Colon (tissue), 2 donors: ENCODE measurements at regions not wholly inside any gene's neighbourhood (a gene's known extent, or its start where the extent isn't known, plus 50 kb on each side); places are given as distances from the start of the nearest gene placed in this dataset.

Experiments
- FAIRE-seq: peaks from 2 replicates; lab custom pipeline; 2012; peaks lifted over from hg19 to GRCh38; lab: Jason Lieb, UNC
- donor health status: control.
- donor health status: control.

DNA sequence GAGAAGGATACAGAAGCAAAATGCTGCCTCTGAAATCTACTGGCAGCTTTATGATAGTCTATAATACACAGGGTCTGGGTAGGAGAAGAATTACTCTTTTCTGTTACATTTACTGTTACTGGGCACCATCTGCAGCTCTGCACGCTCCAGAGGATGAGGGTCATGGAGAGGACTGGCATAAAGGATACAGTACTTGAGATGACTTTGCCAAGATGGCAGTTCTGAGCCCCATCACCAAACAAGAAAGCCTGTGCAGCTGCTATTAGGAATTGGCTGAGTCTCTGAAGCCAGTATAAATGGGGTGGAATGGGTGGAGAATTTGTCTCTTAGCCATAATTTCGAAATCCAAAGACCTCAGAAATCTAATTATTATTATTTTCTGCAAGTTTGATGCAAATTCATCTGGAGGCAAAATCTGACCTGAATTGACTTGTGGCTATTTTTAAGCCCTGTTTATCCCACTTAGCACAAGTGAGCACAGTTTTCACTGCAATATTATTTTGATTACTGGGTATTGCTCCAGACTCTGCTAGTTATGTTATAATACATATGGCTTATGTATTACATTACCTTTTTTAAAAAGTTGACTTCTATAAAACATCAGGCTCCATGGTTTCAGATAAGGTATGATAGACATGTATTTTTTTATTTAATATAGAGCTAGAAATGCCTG lies 579.5 kb downstream of the MBD2 start:
- FAIRE-seq, result no peak

DNA sequence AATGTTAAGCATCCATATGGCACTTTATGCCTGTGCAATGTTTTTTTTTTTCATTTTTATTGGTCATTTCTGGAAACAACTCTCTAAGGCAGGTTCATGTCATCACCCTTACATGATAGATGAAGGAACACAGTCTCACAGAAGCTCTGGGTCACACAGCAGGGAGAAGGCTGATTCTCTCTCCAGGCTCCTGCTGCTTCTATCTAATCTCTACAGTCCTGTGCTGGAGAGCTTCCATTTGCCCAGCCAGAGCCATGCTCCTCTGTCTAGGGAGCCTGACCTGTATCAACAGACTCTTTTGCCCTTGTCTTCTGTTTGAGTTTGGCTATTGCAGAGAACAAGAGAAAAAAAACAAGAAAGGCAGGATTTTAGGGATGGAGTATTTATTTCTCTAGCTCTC lies 584.8 kb downstream of the MBD2 start:
- no peak for FAIRE-seq

DNA sequence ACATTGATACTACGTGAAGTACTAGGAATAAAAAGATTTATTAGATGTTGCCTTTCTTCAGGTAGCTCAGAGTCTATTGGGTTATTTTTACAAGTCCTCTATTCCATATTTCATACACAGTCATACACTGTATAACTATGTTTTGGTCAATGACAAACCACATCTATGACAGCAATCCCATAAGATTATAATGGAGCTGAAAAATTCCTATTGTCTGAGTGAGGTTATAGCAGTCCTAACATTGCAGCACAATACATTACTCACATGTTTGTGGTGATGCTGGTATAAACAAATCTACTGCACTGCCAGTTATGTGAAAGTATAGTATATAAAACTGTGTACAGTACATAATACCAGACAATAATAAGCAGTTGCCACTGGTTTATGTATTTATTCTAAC lies 595.1 kb downstream of the MBD2 start:
- no peak for FAIRE-seq

DNA sequence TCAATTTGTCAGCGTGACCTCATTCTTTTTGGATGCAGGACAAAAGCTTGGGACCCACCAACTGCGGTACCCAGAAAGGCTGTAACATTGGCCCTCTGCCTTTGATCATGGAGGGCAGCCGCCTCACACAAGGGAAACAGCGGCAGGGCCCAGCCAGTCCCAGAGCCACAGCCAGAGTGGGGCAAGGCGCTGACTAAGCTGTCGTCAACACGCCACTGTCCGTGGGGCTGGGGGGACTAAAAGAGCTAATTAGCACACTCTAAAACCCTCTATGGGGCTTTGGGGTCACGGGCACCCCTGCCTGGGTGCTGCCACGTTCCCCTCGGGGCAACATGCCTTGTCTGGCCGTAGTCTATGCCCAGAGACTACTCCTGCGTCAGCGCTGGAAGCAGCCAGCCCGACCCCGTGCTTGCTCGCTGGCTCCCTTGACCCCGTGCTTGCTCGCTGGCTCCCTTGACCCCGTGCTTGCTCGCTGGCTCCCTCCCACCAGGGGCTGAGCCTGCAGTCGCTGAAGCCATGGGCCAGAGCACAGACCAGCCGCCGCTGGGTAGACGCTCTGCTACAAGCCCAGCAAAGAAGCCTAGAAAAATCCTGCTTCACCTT lies 598.4 kb downstream of the MBD2 start:
- no peak for FAIRE-seq

DNA sequence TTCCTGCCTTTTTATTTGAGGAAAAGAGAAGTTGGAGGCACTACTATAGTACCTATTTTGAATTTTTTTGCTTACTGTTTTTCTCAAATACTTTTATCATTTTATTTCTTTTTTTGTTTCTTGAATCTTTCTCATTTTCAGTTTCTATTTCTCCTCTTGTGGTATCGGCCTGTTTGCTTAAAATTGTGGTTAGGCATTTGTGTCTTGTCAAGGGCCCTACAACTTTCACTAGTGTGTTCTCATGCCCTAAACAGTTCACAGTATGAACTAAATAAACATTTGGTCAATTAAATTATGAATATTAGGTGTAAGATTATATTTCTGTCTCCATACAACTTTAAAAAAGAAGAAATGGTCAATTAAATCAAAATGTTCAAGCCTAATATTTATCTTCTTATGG lies 613.5 kb downstream of the MBD2 start:
- FAIRE-seq, result no peak

DNA sequence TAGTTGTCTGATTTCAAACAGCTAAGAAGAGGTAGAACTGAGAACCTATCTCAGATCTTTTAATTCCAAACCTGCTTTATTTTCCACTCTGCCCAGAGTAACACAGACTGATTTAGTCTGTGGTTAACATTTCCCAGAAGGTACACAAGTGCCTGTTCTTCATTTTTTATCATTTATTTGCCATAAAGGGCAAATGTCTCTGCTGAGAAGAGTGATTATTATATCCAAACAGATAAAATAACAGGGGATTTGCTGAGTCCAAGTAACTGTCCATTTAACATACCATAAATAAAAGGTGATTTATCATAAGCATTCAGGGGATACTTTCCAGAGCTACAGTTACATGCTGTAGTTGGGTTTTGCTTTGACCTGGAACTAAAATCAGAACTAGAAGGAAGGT lies 617.7 kb downstream of the MBD2 start:
- FAIRE-seq, result no peak

DNA sequence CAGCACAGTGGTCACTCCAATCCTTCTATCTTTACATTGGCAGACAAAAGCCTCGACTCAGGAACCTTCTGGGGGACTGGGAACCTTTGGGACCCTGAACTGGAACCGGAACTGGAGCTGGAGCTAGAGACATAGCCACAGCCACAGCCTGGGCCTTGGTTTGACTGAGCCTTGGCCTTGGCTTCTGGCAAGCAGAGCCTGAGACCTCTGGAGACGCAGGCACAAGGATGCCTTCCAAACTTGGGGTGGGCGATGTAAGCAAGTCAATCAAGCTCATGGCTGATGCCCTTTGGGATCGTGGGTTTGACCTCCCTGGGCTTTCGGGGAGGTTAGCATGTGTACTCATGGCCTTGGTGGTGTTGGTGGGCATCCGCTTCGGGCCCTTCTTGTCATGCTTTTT lies 619.3 kb downstream of the MBD2 start:
- FAIRE-seq, result no peak

DNA sequence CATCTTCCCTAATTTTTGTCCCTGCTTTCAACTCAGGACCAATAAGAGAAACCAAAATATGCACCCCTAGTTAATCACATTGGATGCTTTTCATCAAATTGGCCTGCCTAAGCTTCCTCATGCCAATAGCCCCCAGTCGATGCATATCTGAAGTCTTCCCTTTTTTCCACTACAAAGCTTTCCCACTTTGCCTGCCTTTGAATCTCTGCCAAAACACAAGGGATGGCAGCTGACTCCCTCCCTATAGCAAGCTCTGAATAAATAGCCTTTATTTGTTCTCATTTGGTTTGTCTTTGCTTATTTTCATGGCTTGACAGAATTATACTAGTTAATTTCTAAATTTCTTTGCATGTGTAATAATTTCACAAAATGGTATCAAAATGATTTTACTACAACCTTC lies 621.2 kb downstream of the MBD2 start:
- no peak for FAIRE-seq

DNA sequence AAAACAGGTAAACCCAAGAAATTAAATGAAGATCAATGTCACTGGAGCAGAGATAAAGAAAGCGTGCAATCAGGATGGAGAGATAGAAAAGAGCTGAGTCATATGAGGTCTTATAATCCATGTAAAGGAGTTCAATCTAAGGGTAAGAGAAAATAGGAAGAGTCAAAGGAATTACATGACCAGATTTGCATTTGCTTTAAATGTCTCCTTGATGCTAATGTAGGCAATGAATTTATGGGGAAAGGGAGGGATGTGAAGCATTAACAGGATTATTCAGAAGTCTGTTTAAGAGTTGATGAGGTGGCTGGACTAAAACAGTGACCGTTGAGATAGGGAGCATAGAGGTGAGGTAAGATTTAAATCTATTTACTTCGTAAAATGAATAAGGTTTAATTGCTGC lies 623.1 kb downstream of the MBD2 start:
- FAIRE-seq, result no peak

DNA sequence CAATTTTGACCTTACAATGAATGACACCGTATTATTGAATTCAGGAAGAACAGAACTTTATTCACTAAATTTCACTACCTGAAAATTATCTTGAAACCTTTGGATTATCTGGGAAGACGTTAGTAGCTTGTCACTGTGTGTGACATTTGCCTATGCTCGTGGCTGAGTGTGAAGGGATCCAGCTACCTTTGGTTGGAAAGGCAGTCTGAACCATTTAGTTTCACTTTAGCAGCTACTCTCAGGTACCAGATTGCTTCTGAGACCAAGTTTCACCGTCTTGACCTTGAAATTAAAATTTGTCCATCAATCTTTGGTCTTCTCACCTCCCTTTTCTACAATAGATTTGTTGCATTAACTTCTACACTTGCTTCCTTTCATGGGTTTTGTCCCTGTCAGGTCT lies 637.5 kb downstream of the MBD2 start:
- no peak for FAIRE-seq
